ENCODE measurements at regions not wholly inside any gene's neighbourhood (a gene's known extent, or its start where the extent isn't known, plus 50 kb on each side); places are given as distances from the start of the nearest gene placed in this dataset.

DNA sequence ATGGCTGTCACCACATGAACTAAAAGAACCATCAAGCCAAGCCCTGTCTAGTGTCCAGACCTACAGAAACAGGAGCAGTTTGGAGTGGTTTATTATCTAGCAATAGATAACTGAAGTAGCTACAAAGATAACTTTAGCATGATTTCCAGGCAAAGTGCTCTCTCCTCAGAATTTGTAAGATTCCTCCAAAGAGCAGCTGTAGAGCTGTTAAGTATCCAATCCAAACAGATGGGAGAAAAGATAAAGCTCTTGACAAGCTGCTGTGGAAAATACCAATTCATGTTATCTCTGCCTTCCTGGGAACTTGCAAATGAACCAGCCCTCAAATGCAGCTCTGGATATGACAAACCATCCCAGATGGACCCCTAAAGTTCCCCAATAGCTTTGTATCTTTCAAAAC is 78.9 kb upstream of the RESF1 start:
- Histone ChIP-seq H2AFZ (replicated peaks) (no peak overlapping the region), H3K4me3 (no peak overlapping the region), H4K20me1 (ENCODE audit: low read depth) (no peaks in the 10 kb centered on the region), H3K4me1 (no peaks in the 10 kb centered on the region), H3K36me3 (no peaks in the 10 kb centered on the region), H3K9ac (no peak overlapping the region), H3K27ac (no peak overlapping the region), H3K4me2 (no peak overlapping the region), H3F3A (ENCODE audit: low read depth) (no peaks in the 10 kb centered on the region), H3K79me2 (ENCODE audit: low read depth) (no peaks in the 10 kb centered on the region), H3K27me3 (no peaks in the 10 kb centered on the region), H3K9me3 (ENCODE audit: low read depth) (no peaks in the 10 kb centered on the region)
- no peaks in the 10 kb centered on the region for H3K36me3 Mint-ChIP-seq
- no peak for TF ChIP-seq EZH2phosphoT487 (IDR thresholded peaks at IDR 0.05)
- TF ChIP-seq EZH2 (IDR thresholded peaks at IDR 0.05), result no peak
- H3K27ac Mint-ChIP-seq, result no peak overlapping the region
- peaks cover 6% of the 10 kb centered on the region for H3K9me3 Mint-ChIP-seq
- H3K27me3 Mint-ChIP-seq (ENCODE audit: insufficient read depth, low read depth), result peaks cover 9% of the 10 kb centered on the region
- no peak overlapping the region for H3K4me3 Mint-ChIP-seq
- DNase-seq (ENCODE audit: low spot score), result no peak
- H3K4me1 Mint-ChIP-seq, result peaks cover under 1% of the 10 kb centered on the region

GRCh38 chr12:31877884-31878283 is 81.3 kb upstream of the RESF1 start:
- no peak for DNase-seq (ENCODE audit: low spot score)
- no peaks in the 10 kb centered on the region for H3F3A ChIP-seq (ENCODE audit: low read depth)
- Mint-ChIP-seq H3K36me3 (no peaks in the 10 kb centered on the region), H3K4me3 (no peak overlapping the region), H3K27ac (no peak overlapping the region), H3K27me3 (ENCODE audit: insufficient read depth, low read depth) (peaks cover 9% of the 10 kb centered on the region), H3K4me1 (peaks cover 5% of the 10 kb centered on the region), H3K9me3 (peaks cover 9% of the 10 kb centered on the region)
- H3K27ac ChIP-seq, result no peak overlapping the region
- H3K4me3 ChIP-seq, result no peak overlapping the region
- no peak overlapping the region for H3K4me2 ChIP-seq
- peak overlapping the region; percentile 34 for H2AFZ ChIP-seq (replicated peaks)
- no peaks in the 10 kb centered on the region for H3K27me3 ChIP-seq
- H3K9ac ChIP-seq, result no peak overlapping the region
- no peaks in the 10 kb centered on the region for H3K79me2 ChIP-seq (ENCODE audit: low read depth)
- H3K4me1 ChIP-seq, result no peaks in the 10 kb centered on the region
- no peaks in the 10 kb centered on the region for H4K20me1 ChIP-seq (ENCODE audit: low read depth)
- TF ChIP-seq, protein P1, sequence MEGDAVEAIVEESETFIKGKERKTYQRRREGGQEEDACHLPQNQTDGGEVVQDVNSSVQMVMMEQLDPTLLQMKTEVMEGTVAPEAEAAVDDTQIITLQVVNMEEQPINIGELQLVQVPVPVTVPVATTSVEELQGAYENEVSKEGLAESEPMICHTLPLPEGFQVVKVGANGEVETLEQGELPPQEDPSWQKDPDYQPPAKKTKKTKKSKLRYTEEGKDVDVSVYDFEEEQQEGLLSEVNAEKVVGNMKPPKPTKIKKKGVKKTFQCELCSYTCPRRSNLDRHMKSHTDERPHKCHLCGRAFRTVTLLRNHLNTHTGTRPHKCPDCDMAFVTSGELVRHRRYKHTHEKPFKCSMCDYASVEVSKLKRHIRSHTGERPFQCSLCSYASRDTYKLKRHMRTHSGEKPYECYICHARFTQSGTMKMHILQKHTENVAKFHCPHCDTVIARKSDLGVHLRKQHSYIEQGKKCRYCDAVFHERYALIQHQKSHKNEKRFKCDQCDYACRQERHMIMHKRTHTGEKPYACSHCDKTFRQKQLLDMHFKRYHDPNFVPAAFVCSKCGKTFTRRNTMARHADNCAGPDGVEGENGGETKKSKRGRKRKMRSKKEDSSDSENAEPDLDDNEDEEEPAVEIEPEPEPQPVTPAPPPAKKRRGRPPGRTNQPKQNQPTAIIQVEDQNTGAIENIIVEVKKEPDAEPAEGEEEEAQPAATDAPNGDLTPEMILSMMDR (IDR thresholded peaks at IDR 0.05), result no peak
- TF ChIP-seq EZH2 (IDR thresholded peaks at IDR 0.05) (no peak), EZH2phosphoT487 (IDR thresholded peaks at IDR 0.05) (no peak)
- no peaks in the 10 kb centered on the region for H3K36me3 ChIP-seq
- no peaks in the 10 kb centered on the region for H3K9me3 ChIP-seq (ENCODE audit: low read depth)

- Mint-ChIP-seq H3K27ac (peak overlapping the region; percentile 88), H3K4me1 (peaks cover 5% of the 10 kb centered on the region)
These were observed 82.4 kb upstream of the RESF1 start for GRCh38 chr12:31876568-31877424.

More at GRCh38 chr12:31876568-31877424, 82.4 kb upstream of the RESF1 start:
- Histone ChIP-seq H3K79me2 (ENCODE audit: low read depth) (no peaks in the 10 kb centered on the region), H2AFZ (replicated peaks) (no peak overlapping the region), H3K27me3 (no peaks in the 10 kb centered on the region), H3K4me1 (no peaks in the 10 kb centered on the region), H3K4me2 (no peak overlapping the region), H3K9ac (no peak overlapping the region), H3K9me3 (ENCODE audit: low read depth) (no peaks in the 10 kb centered on the region), H3F3A (ENCODE audit: low read depth) (no peaks in the 10 kb centered on the region), H4K20me1 (ENCODE audit: low read depth) (no peaks in the 10 kb centered on the region), H3K36me3 (no peaks in the 10 kb centered on the region), H3K4me3 (no peak overlapping the region), H3K27ac (no peak overlapping the region)
- H3K9me3 Mint-ChIP-seq, result peaks cover 14% of the 10 kb centered on the region
- peaks cover 13% of the 10 kb centered on the region for H3K27me3 Mint-ChIP-seq (ENCODE audit: insufficient read depth, low read depth)
- no peak overlapping the region for H3K4me3 Mint-ChIP-seq
- TF ChIP-seq, protein P1 (IDR thresholded peaks at IDR 0.05), result no peak
- TF ChIP-seq EZH2phosphoT487 (IDR thresholded peaks at IDR 0.05), result no peak
- no peak for TF ChIP-seq EZH2 (IDR thresholded peaks at IDR 0.05)
- H3K36me3 Mint-ChIP-seq, result no peaks in the 10 kb centered on the region
- no peak for DNase-seq (ENCODE audit: low spot score)

Data from neural progenitor cell (in vitro differentiated cells).